OCI-LY3 (cell line): ENCODE measurements at regions not wholly inside any gene's neighbourhood (a gene's known extent, or its start where the extent isn't known, plus 50 kb on each side); places are given as distances from the start of the nearest gene placed in this dataset.

Experiments
- H2AFZ ChIP-seq: fragments of 200-600, 300-600 bp; shearing (Covaris generic); 2 replicates; pipeline ENCODE4 v1.6.0; 2014; ENCODE audit warnings: antibody characterized with exemption, low read depth, low read length
- H3K27ac ChIP-seq: fragments of 200-600, 300-600 bp; sonication (generic); 2 replicates; pipeline ENCODE4 v1.5.1; 2014; ENCODE audit warnings: mild to moderate bottlenecking, low read length, moderate library complexity, mixed read lengths
- H3K27me3 ChIP-seq: fragments of 200-600, 300-600 bp; sonication (generic); 2 replicates; pipeline ENCODE4 v1.6.1; 2014; ENCODE audit warnings: low read depth, low read length, mixed read lengths
- H3K36me3 ChIP-seq: fragments of 200-600, 300-600 bp; sonication (generic); replicated peaks from 2 replicates; pipeline ENCODE3; 2014; ENCODE audit warnings: low read depth, low read length, mixed read lengths
- H3K4me1 ChIP-seq: fragments of 300-600, 200-600 bp; sonication (generic); 2 replicates; pipeline ENCODE4 v1.6.1; 2014; ENCODE audit warnings: low read length, mixed read lengths
- H3K4me2 ChIP-seq: fragments of 200-600, 300-600 bp; sonication (generic); 2 replicates; pipeline ENCODE4 v1.6.1; 2014; ENCODE audit warnings: low read length, mixed read lengths
- H3K4me3 ChIP-seq: fragments of 300-600, 200-600 bp; sonication (generic); 2 replicates; pipeline ENCODE4 v1.5.1; 2014; ENCODE audit warnings: antibody characterized with exemption, mild to moderate bottlenecking, low read length, moderate library complexity
- H3K79me2 ChIP-seq: fragments of 300-600, 200-600 bp; shearing (Covaris generic); 2 replicates; pipeline ENCODE4 v1.6.1; 2014; ENCODE audit warnings: mild to moderate bottlenecking, low read length, mixed read lengths
- H3K9ac ChIP-seq: fragments of 300-600, 200-600 bp; shearing (Covaris generic); 2 replicates; pipeline ENCODE4 v1.6.0; 2014; ENCODE audit warnings: mild to moderate bottlenecking, low read length, moderate library complexity
- H3K9me3 ChIP-seq: fragments of 200-600, 300-600 bp; shearing (Covaris generic); 2 replicates; pipeline ENCODE4 v1.6.1; 2014; ENCODE audit warnings: low read length, mixed read lengths; ENCODE audit not compliant: insufficient read depth
- H4K20me1 ChIP-seq: fragments of 200-600, 300-600 bp; sonication (generic); 2 replicates; pipeline ENCODE4 v1.6.1; 2016; ENCODE audit warnings: low read length, mixed read lengths; ENCODE audit not compliant: insufficient read depth
- EZH2phosphoT487 ChIP-seq: fragments of 200-600 bp; shearing (Covaris generic); IDR thresholded peaks from 2 replicates; pipeline ENCODE4 v1.6.1; 2018; ENCODE audit warnings: antibody characterized with exemption, mixed run types, low read depth
- TF ChIP-seq, protein P1 (sequence below): fragments of 200-600, 300-600 bp; sonication (generic); IDR thresholded peaks from 2 replicates; pipeline ENCODE4 v1.5.1; 2014; ENCODE audit warnings: antibody characterized with exemption, low read length, low read depth

GRCh38 chr3:1578124-1578806, 485.4 kb downstream of the CNTN6 start:
- Histone ChIP-seq H3K9me3 (no peaks in the 10 kb centered on the region), H3K9ac (no peak overlapping the region), H3K36me3 (no peaks in the 10 kb centered on the region), H2AFZ (no peak overlapping the region), H3K27ac (no peak overlapping the region), H3K4me1 (no peaks in the 10 kb centered on the region), H3K79me2 (no peaks in the 10 kb centered on the region), H3K4me2 (no peak overlapping the region), H3K4me3 (no peak overlapping the region), H3K27me3 (no peaks in the 10 kb centered on the region), H4K20me1 (no peaks in the 10 kb centered on the region)
- TF ChIP-seq, protein P1, sequence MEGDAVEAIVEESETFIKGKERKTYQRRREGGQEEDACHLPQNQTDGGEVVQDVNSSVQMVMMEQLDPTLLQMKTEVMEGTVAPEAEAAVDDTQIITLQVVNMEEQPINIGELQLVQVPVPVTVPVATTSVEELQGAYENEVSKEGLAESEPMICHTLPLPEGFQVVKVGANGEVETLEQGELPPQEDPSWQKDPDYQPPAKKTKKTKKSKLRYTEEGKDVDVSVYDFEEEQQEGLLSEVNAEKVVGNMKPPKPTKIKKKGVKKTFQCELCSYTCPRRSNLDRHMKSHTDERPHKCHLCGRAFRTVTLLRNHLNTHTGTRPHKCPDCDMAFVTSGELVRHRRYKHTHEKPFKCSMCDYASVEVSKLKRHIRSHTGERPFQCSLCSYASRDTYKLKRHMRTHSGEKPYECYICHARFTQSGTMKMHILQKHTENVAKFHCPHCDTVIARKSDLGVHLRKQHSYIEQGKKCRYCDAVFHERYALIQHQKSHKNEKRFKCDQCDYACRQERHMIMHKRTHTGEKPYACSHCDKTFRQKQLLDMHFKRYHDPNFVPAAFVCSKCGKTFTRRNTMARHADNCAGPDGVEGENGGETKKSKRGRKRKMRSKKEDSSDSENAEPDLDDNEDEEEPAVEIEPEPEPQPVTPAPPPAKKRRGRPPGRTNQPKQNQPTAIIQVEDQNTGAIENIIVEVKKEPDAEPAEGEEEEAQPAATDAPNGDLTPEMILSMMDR, result no peak
- no peak for TF ChIP-seq EZH2phosphoT487

- Histone ChIP-seq H4K20me1 (no peaks in the 10 kb centered on the region), H3K4me1 (no peaks in the 10 kb centered on the region), H3K36me3 (no peaks in the 10 kb centered on the region), H2AFZ (no peak overlapping the region), H3K9me3 (no peaks in the 10 kb centered on the region), H3K4me2 (no peak overlapping the region), H3K9ac (no peak overlapping the region), H3K79me2 (no peaks in the 10 kb centered on the region), H3K27ac (no peak overlapping the region), H3K27me3 (no peaks in the 10 kb centered on the region), H3K4me3 (no peak overlapping the region)
- TF ChIP-seq EZH2phosphoT487, result no peak
- TF ChIP-seq, protein P1, result no peak
These were observed 490.2 kb downstream of the CNTN6 start for GRCh38 chr3:1583044-1583443.

GRCh38 chr3:1587426-1587825, 494.6 kb downstream of the CNTN6 start:
- no peaks in the 10 kb centered on the region for H3K36me3 ChIP-seq
- TF ChIP-seq EZH2phosphoT487, result no peak
- TF ChIP-seq, protein P1, result no peak
- H3K4me2 ChIP-seq, result no peak overlapping the region
- no peaks in the 10 kb centered on the region for H3K27me3 ChIP-seq
- no peak overlapping the region for H3K27ac ChIP-seq
- no peaks in the 10 kb centered on the region for H3K79me2 ChIP-seq
- H3K9ac ChIP-seq, result no peak overlapping the region
- no peaks in the 10 kb centered on the region for H3K4me1 ChIP-seq
- H3K4me3 ChIP-seq, result no peak overlapping the region
- no peak overlapping the region for H2AFZ ChIP-seq
- H3K9me3 ChIP-seq, result peaks cover 9% of the 10 kb centered on the region
- no peaks in the 10 kb centered on the region for H4K20me1 ChIP-seq

GRCh38 chr3:1591327-1592028, 498.7 kb downstream of the CNTN6 start:
- Histone ChIP-seq H3K4me3 (no peak overlapping the region), H3K27ac (no peak overlapping the region), H3K27me3 (no peaks in the 10 kb centered on the region), H3K79me2 (no peaks in the 10 kb centered on the region), H3K36me3 (no peaks in the 10 kb centered on the region), H4K20me1 (no peaks in the 10 kb centered on the region), H3K4me1 (no peaks in the 10 kb centered on the region), H2AFZ (no peak overlapping the region), H3K9ac (no peak overlapping the region), H3K9me3 (peaks cover 9% of the 10 kb centered on the region), H3K4me2 (no peak overlapping the region)
- no peak for TF ChIP-seq EZH2phosphoT487
- TF ChIP-seq, protein P1, result no peak
